ENCODE measurements at regions not wholly inside any gene's neighbourhood (a gene's known extent, or its start where the extent isn't known, plus 50 kb on each side); places are given as distances from the start of the nearest gene placed in this dataset.

- H3K27me3 ChIP-seq (ENCODE audit: control insufficient read depth, insufficient read depth, low read length) = no peaks in the 10 kb centered on the region
Observed at GRCh38 chr3:87614998-87615397, 338.6 kb upstream of the POU1F1 start.

GRCh38 chr3:87607234-87607633, 330.9 kb upstream of the POU1F1 start:
- H3K4me1 ChIP-seq (ENCODE audit: control insufficient read depth, insufficient read depth, low read length) = no peaks in the 10 kb centered on the region
- no peak overlapping the region for H3K4me3 ChIP-seq (ENCODE audit: low read depth, low read length)
- peaks cover 23% of the 10 kb centered on the region for H3K9me3 ChIP-seq (ENCODE audit: control insufficient read depth, insufficient read depth, low read length)
- no peaks in the 10 kb centered on the region for H3K36me3 ChIP-seq (ENCODE audit: control insufficient read depth, insufficient read depth, low read length)
- H3K9ac ChIP-seq (ENCODE audit: low read depth, low read length) = no peak overlapping the region
- H3K27ac ChIP-seq (ENCODE audit: low read depth, low read length) = no peak overlapping the region
- no peaks in the 10 kb centered on the region for H3K27me3 ChIP-seq (ENCODE audit: control insufficient read depth, insufficient read depth, low read length)

More at GRCh38 chr3:87614998-87615397, 338.6 kb upstream of the POU1F1 start:
- Histone ChIP-seq H3K36me3 (ENCODE audit: control insufficient read depth, insufficient read depth, low read length) (no peaks in the 10 kb centered on the region), H3K4me3 (ENCODE audit: low read depth, low read length) (no peak overlapping the region), H3K9ac (ENCODE audit: low read depth, low read length) (no peak overlapping the region), H3K4me1 (ENCODE audit: control insufficient read depth, insufficient read depth, low read length) (no peaks in the 10 kb centered on the region), H3K27ac (ENCODE audit: low read depth, low read length) (no peak overlapping the region), H3K9me3 (ENCODE audit: control insufficient read depth, insufficient read depth, low read length) (peaks cover 28% of the 10 kb centered on the region)

- Histone ChIP-seq H3K4me1 (ENCODE audit: control insufficient read depth, insufficient read depth, low read length) (no peaks in the 10 kb centered on the region), H3K27ac (ENCODE audit: low read depth, low read length) (no peak overlapping the region), H3K9ac (ENCODE audit: low read depth, low read length) (no peak overlapping the region), H3K36me3 (ENCODE audit: control insufficient read depth, insufficient read depth, low read length) (no peaks in the 10 kb centered on the region), H3K4me3 (ENCODE audit: low read depth, low read length) (no peak overlapping the region), H3K9me3 (ENCODE audit: control insufficient read depth, insufficient read depth, low read length) (peaks cover 21% of the 10 kb centered on the region; the same call in 1 of the 2 replicates), H3K27me3 (ENCODE audit: control insufficient read depth, insufficient read depth, low read length) (no peaks in the 10 kb centered on the region)
Observed at GRCh38 chr3:87595798-87596197, 319.4 kb upstream of the POU1F1 start.

GRCh38 chr3:87581240-87581639, 304.9 kb upstream of the POU1F1 start:
- H3K4me3 ChIP-seq (ENCODE audit: low read depth, low read length) = no peak overlapping the region
- H3K27me3 ChIP-seq (ENCODE audit: control insufficient read depth, insufficient read depth, low read length) = no peaks in the 10 kb centered on the region
- H3K4me1 ChIP-seq (ENCODE audit: control insufficient read depth, insufficient read depth, low read length) = no peaks in the 10 kb centered on the region
- H3K9me3 ChIP-seq (ENCODE audit: control insufficient read depth, insufficient read depth, low read length) = no peaks in the 10 kb centered on the region
- H3K27ac ChIP-seq (ENCODE audit: low read depth, low read length) = no peak overlapping the region
- H3K9ac ChIP-seq (ENCODE audit: low read depth, low read length) = no peak overlapping the region
- no peaks in the 10 kb centered on the region for H3K36me3 ChIP-seq (ENCODE audit: control insufficient read depth, insufficient read depth, low read length)

GRCh38 chr3:87576752-87577151, 300.4 kb upstream of the POU1F1 start:
- Histone ChIP-seq H3K27ac (ENCODE audit: low read depth, low read length) (no peak overlapping the region), H3K4me1 (ENCODE audit: control insufficient read depth, insufficient read depth, low read length) (no peaks in the 10 kb centered on the region), H3K9me3 (ENCODE audit: control insufficient read depth, insufficient read depth, low read length) (no peaks in the 10 kb centered on the region), H3K4me3 (ENCODE audit: low read depth, low read length) (no peak overlapping the region), H3K9ac (ENCODE audit: low read depth, low read length) (no peak overlapping the region), H3K36me3 (ENCODE audit: control insufficient read depth, insufficient read depth, low read length) (no peaks in the 10 kb centered on the region), H3K27me3 (ENCODE audit: control insufficient read depth, insufficient read depth, low read length) (no peaks in the 10 kb centered on the region)

GRCh38 chr3:87575550-87575949, 299.2 kb upstream of the POU1F1 start:
- H3K9ac ChIP-seq (ENCODE audit: low read depth, low read length) = no peak overlapping the region
- H3K9me3 ChIP-seq (ENCODE audit: control insufficient read depth, insufficient read depth, low read length) = no peaks in the 10 kb centered on the region
- no peaks in the 10 kb centered on the region for H3K36me3 ChIP-seq (ENCODE audit: control insufficient read depth, insufficient read depth, low read length)
- no peaks in the 10 kb centered on the region for H3K27me3 ChIP-seq (ENCODE audit: control insufficient read depth, insufficient read depth, low read length)
- H3K4me1 ChIP-seq (ENCODE audit: control insufficient read depth, insufficient read depth, low read length) = no peaks in the 10 kb centered on the region
- no peak overlapping the region for H3K4me3 ChIP-seq (ENCODE audit: low read depth, low read length)
- H3K27ac ChIP-seq (ENCODE audit: low read depth, low read length) = no peak overlapping the region

- Histone ChIP-seq H3K27me3 (ENCODE audit: control insufficient read depth, insufficient read depth, low read length) (no peaks in the 10 kb centered on the region), H3K4me3 (ENCODE audit: low read depth, low read length) (no peak overlapping the region), H3K9me3 (ENCODE audit: control insufficient read depth, insufficient read depth, low read length) (no peaks in the 10 kb centered on the region), H3K27ac (ENCODE audit: low read depth, low read length) (no peak overlapping the region), H3K36me3 (ENCODE audit: control insufficient read depth, insufficient read depth, low read length) (no peaks in the 10 kb centered on the region), H3K4me1 (ENCODE audit: control insufficient read depth, insufficient read depth, low read length) (no peaks in the 10 kb centered on the region), H3K9ac (ENCODE audit: low read depth, low read length) (no peak overlapping the region)
Observed at GRCh38 chr3:87568331-87568730, 291.9 kb upstream of the POU1F1 start.

GRCh38 chr3:87564438-87564837, 288.1 kb upstream of the POU1F1 start:
- Histone ChIP-seq H3K4me1 (ENCODE audit: control insufficient read depth, insufficient read depth, low read length) (no peaks in the 10 kb centered on the region), H3K36me3 (ENCODE audit: control insufficient read depth, insufficient read depth, low read length) (no peaks in the 10 kb centered on the region), H3K27ac (ENCODE audit: low read depth, low read length) (no peak overlapping the region), H3K27me3 (ENCODE audit: control insufficient read depth, insufficient read depth, low read length) (no peaks in the 10 kb centered on the region), H3K9ac (ENCODE audit: low read depth, low read length) (no peak overlapping the region), H3K9me3 (ENCODE audit: control insufficient read depth, insufficient read depth, low read length) (no peaks in the 10 kb centered on the region), H3K4me3 (ENCODE audit: low read depth, low read length) (no peak overlapping the region)

- H3K36me3 ChIP-seq (ENCODE audit: control insufficient read depth, insufficient read depth, low read length) = no peaks in the 10 kb centered on the region
- H3K27me3 ChIP-seq (ENCODE audit: control insufficient read depth, insufficient read depth, low read length) = no peaks in the 10 kb centered on the region
- no peak overlapping the region for H3K9ac ChIP-seq (ENCODE audit: low read depth, low read length)
- H3K4me3 ChIP-seq (ENCODE audit: low read depth, low read length) = no peak overlapping the region
- no peaks in the 10 kb centered on the region for H3K9me3 ChIP-seq (ENCODE audit: control insufficient read depth, insufficient read depth, low read length)
- H3K4me1 ChIP-seq (ENCODE audit: control insufficient read depth, insufficient read depth, low read length) = no peaks in the 10 kb centered on the region
- no peak overlapping the region for H3K27ac ChIP-seq (ENCODE audit: low read depth, low read length)
Observed at GRCh38 chr3:87563712-87564111, 287.3 kb upstream of the POU1F1 start.

- Histone ChIP-seq H3K9ac (ENCODE audit: low read depth, low read length) (no peak overlapping the region), H3K27me3 (ENCODE audit: control insufficient read depth, insufficient read depth, low read length) (no peaks in the 10 kb centered on the region), H3K27ac (ENCODE audit: low read depth, low read length) (no peak overlapping the region), H3K4me1 (ENCODE audit: control insufficient read depth, insufficient read depth, low read length) (no peaks in the 10 kb centered on the region), H3K9me3 (ENCODE audit: control insufficient read depth, insufficient read depth, low read length) (no peaks in the 10 kb centered on the region), H3K4me3 (ENCODE audit: low read depth, low read length) (no peak overlapping the region), H3K36me3 (ENCODE audit: control insufficient read depth, insufficient read depth, low read length) (no peaks in the 10 kb centered on the region)
Observed at GRCh38 chr3:87558492-87558891, 282.1 kb upstream of the POU1F1 start.

GRCh38 chr3:87555290-87555689, 278.9 kb upstream of the POU1F1 start:
- Histone ChIP-seq H3K9me3 (ENCODE audit: control insufficient read depth, insufficient read depth, low read length) (no peaks in the 10 kb centered on the region), H3K27ac (ENCODE audit: low read depth, low read length) (no peak overlapping the region), H3K9ac (ENCODE audit: low read depth, low read length) (no peak overlapping the region), H3K36me3 (ENCODE audit: control insufficient read depth, insufficient read depth, low read length) (no peaks in the 10 kb centered on the region), H3K27me3 (ENCODE audit: control insufficient read depth, insufficient read depth, low read length) (no peaks in the 10 kb centered on the region), H3K4me3 (ENCODE audit: low read depth, low read length) (no peak overlapping the region), H3K4me1 (ENCODE audit: control insufficient read depth, insufficient read depth, low read length) (no peaks in the 10 kb centered on the region)

- Histone ChIP-seq H3K27me3 (ENCODE audit: control insufficient read depth, insufficient read depth, low read length) (no peaks in the 10 kb centered on the region), H3K9me3 (ENCODE audit: control insufficient read depth, insufficient read depth, low read length) (no peaks in the 10 kb centered on the region), H3K9ac (ENCODE audit: low read depth, low read length) (no peak overlapping the region), H3K4me1 (ENCODE audit: control insufficient read depth, insufficient read depth, low read length) (no peaks in the 10 kb centered on the region), H3K36me3 (ENCODE audit: control insufficient read depth, insufficient read depth, low read length) (no peaks in the 10 kb centered on the region), H3K4me3 (ENCODE audit: low read depth, low read length) (no peak overlapping the region), H3K27ac (ENCODE audit: low read depth, low read length) (no peak overlapping the region)
Observed at GRCh38 chr3:87553058-87553457, 276.7 kb upstream of the POU1F1 start.
